B cell (primary cell): ENCODE measurements at regions not wholly inside any gene's neighbourhood (a gene's known extent, or its start where the extent isn't known, plus 50 kb on each side); places are given as distances from the start of the nearest gene placed in this dataset.

ENCODE experiments used
- ATAC-seq: fragments of 200-7000 bp; cut with Tn5 transposase; one replicate; pipeline ENCODE4 v1.10.0; 2021; ENCODE audit warnings: low read depth, mild to moderate bottlenecking, moderate number of reproducible peaks, moderate library complexity
- CTCF ChIA-PET: fragments of 350-600 bp; sonication (Branson Sonifier 250); formaldehyde crosslinking; loops from one replicate; lab custom pipeline; 2021; ENCODE audit warnings: antibody characterized with exemption, inconsistent platforms; lab: Charles Lee
- POLR2A ChIA-PET: fragments of 350-600 bp; sonication (Branson Sonifier 250); formaldehyde crosslinking; loops from one replicate; lab custom pipeline; 2021; ENCODE audit warnings: antibody characterized with exemption; lab: Charles Lee
- DNase-seq: peaks from one replicate; pipeline ENCODE4 v3.0.0; 2013
- H2AFZ ChIP-seq: 2 replicates; pipeline ENCODE4 v1.6.1; 2012; ENCODE audit warnings: mild to moderate bottlenecking, low read depth, low read length; ENCODE audit not compliant: insufficient read depth, poor library complexity, severe bottlenecking
- H3K27ac ChIP-seq, 2 donors: 1 replicate in 1 of 2; 2 replicates in 1 of 2; pipeline ENCODE4 v1.5.1; 2012 to 2013; ENCODE audit warnings: low read length in 2 of 2, mild to moderate bottlenecking in 2 of 2, moderate library complexity in 1 of 2
- H3K27me3 ChIP-seq, 4 experiments: fragments of 200-600 bp in 1 of 4; sonication (generic) in 1 of 4; replicated peaks in 1 of 4; 1 replicate in 2 of 4; 2 replicates in 2 of 4; pipeline versions ENCODE4 v1.6.1 to v1.7.0; 2013 to 2016; ENCODE audit warnings: low read length in 3 of 4, mild to moderate bottlenecking in 2 of 4, mixed read lengths in 1 of 4, moderate library complexity in 1 of 4; ENCODE audit not compliant: insufficient read depth in 4 of 4, control insufficient read depth in 3 of 4; ENCODE audit errors: control extremely low read depth in 1 of 4
- H3K36me3 ChIP-seq, 2 experiments: replicated peaks in 1 of 2; 1 replicate in 1 of 2; 2 replicates in 1 of 2; pipeline versions ENCODE4 v1.6.1 to v1.7.1; 2013; ENCODE audit warnings: low read length in 1 of 2; ENCODE audit not compliant: insufficient read depth in 2 of 2, control insufficient read depth in 1 of 2; ENCODE audit errors: control extremely low read depth in 1 of 2, extremely low read depth in 1 of 2
- H3K4me1 ChIP-seq, 2 donors: fragments of 200-600 bp in 1 of 2; sonication (generic) in 1 of 2; 1 replicate in 1 of 2; 2 replicates in 1 of 2; pipeline versions ENCODE4 v1.5.1 to v1.6.1; 2013 to 2017; ENCODE audit warnings: low read length in 2 of 2; ENCODE audit not compliant: control insufficient read depth in 2 of 2, insufficient read depth in 2 of 2
- H3K4me2 ChIP-seq: replicated peaks from 2 replicates; pipeline ENCODE3; 2012; ENCODE audit warnings: mild to moderate bottlenecking, low read depth, low read length; ENCODE audit not compliant: poor library complexity, severe bottlenecking
- H3K4me3 ChIP-seq, 5 experiments: fragments of 200-600 bp in 1 of 5; sonication (generic) in 1 of 5; 1 replicate in 3 of 5; 2 replicates in 2 of 5; pipeline versions ENCODE4 v1.5.1 to v1.7.0; 2011 to 2016; ENCODE audit warnings: low read length in 4 of 5, mild to moderate bottlenecking in 4 of 5, low read depth in 2 of 5, control low read depth in 1 of 5, moderate library complexity in 1 of 5; ENCODE audit not compliant: insufficient read depth in 1 of 5; ENCODE audit errors: control extremely low read depth in 1 of 5, extremely low read depth in 1 of 5
- H3K79me2 ChIP-seq: fragments of 200-600 bp; sonication (generic); one replicate; pipeline ENCODE4 v1.6.0; 2016; ENCODE audit warnings: low read length; ENCODE audit not compliant: control insufficient read depth, insufficient read depth
- H3K9ac ChIP-seq: fragments of 200-600 bp; sonication (generic); 2 replicates; pipeline ENCODE4 v1.6.1; 2017; ENCODE audit warnings: mild to moderate bottlenecking, low read length, moderate library complexity
- H3K9me3 ChIP-seq, 3 donors: one replicate each; pipeline versions ENCODE4 v1.6.1 to v1.7.1; 2013; ENCODE audit warnings: low read length in 2 of 3; ENCODE audit not compliant: control insufficient read depth in 2 of 3, insufficient read depth in 1 of 3; ENCODE audit errors: control extremely low read depth in 1 of 3
- H4K20me1 ChIP-seq: 2 replicates; pipeline ENCODE4 v1.6.0; 2012; ENCODE audit warnings: mild to moderate bottlenecking, low read length; ENCODE audit not compliant: insufficient read depth, control insufficient read depth, poor library complexity, severe bottlenecking
- H3K27ac Mint-ChIP-seq: one replicate; pipeline ENCODE4 v1.8.0; 2021; ENCODE audit warnings: mixed read lengths
- H3K27me3 Mint-ChIP-seq: one replicate; pipeline ENCODE4 v1.8.0; 2021; ENCODE audit warnings: mixed read lengths
- H3K4me1 Mint-ChIP-seq: one replicate; pipeline ENCODE4 v1.8.0; 2021; ENCODE audit warnings: mixed read lengths
- H3K4me3 Mint-ChIP-seq: one replicate; pipeline ENCODE4 v1.8.0; 2021; ENCODE audit warnings: mixed read lengths
- H3K9me3 Mint-ChIP-seq: one replicate; pipeline ENCODE4 v1.8.0; 2022; ENCODE audit warnings: mixed read lengths; ENCODE audit not compliant: insufficient read depth
- EZH2 ChIP-seq: IDR thresholded peaks from 2 replicates; pipeline ENCODE4 v1.6.1; 2012; ENCODE audit warnings: borderline replicate concordance, low read depth, mild to moderate bottlenecking, moderate library complexity, low read length; ENCODE audit not compliant: insufficient read depth, poor library complexity, severe bottlenecking
- WGBS: methylation state at CpG from one replicate; pipeline ENCODE4 v1.1.5; 2013; ENCODE audit warnings: missing lambda C conversion rate; ENCODE audit not compliant: insufficient coverage; 5-methylcytosine and 5-hydroxymethylcytosine counted together
- intact Hi-C: fragments of 100-400 bp; cut with micrococcal nuclease; formaldehyde crosslinking; loops from one replicate; pipeline ENCODE4 v1.10.0; 2022
- TF ChIP-seq, protein P1 (sequence below): fragments of 200-600 bp; IDR thresholded peaks from one replicate; pipeline ENCODE4 v1.8.0; 2022; ENCODE audit warnings: antibody characterized with exemption, mild to moderate bottlenecking

DNA sequence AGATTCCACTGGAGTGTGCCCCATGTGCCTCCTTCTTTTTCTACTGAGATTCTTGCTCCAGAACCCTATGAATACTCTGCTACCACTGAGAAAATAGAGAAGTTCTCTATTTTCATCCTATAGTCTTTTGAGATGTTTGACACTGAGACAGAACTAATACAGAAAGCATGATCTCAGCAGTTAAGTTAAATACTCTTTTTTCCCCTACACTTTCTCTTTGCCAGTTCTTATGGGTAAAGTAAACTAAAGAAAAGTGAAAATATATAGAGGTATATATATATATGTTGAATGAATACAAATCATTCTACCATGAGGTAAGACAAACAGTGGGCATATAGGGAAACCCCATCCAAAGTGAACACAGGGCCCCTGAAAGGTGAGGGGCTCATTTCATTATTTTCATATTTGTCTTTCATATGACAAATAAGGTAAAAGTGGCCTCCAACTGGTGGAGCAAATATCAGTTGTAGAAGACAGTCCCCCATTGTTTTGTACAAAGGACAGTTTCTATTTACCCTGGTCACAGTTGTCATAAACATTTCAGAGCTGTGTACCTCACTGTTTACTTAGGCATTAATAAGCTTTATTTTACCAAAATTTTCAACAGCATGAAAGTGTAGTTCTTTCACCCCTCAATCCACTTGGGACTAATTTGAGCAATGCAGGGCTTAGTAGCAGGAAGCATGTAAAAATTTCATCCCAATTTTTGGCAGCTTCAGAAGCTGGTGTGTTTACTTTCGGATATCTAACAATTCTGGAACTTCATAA is 188.3 kb upstream of the MARCKS start:
- no peaks in the 10 kb centered on the region for H3K79me2 ChIP-seq
- no peak overlapping the region for H3K27ac ChIP-seq
- Mint-ChIP-seq H3K27me3 (no peaks in the 10 kb centered on the region), H3K4me3 (no peak overlapping the region), H3K27ac (no peak overlapping the region), H3K4me1 (peaks cover 10% of the 10 kb centered on the region), H3K9me3 (no peaks in the 10 kb centered on the region)
- H3K9ac ChIP-seq = no peak overlapping the region
- POLR2A ChIA-PET = no interaction called here
- no peak overlapping the region for H3K4me2 ChIP-seq
- TF ChIP-seq, protein P1, sequence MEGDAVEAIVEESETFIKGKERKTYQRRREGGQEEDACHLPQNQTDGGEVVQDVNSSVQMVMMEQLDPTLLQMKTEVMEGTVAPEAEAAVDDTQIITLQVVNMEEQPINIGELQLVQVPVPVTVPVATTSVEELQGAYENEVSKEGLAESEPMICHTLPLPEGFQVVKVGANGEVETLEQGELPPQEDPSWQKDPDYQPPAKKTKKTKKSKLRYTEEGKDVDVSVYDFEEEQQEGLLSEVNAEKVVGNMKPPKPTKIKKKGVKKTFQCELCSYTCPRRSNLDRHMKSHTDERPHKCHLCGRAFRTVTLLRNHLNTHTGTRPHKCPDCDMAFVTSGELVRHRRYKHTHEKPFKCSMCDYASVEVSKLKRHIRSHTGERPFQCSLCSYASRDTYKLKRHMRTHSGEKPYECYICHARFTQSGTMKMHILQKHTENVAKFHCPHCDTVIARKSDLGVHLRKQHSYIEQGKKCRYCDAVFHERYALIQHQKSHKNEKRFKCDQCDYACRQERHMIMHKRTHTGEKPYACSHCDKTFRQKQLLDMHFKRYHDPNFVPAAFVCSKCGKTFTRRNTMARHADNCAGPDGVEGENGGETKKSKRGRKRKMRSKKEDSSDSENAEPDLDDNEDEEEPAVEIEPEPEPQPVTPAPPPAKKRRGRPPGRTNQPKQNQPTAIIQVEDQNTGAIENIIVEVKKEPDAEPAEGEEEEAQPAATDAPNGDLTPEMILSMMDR = no peak
- TF ChIP-seq EZH2 = no peak
- no peaks in the 10 kb centered on the region for H3K27me3 ChIP-seq
- H2AFZ ChIP-seq = no peak overlapping the region
- no peaks in the 10 kb centered on the region for H3K36me3 ChIP-seq
- 100% methylated on average over 1 of the region's 1 CpG for WGBS
- no peak overlapping the region for H3K4me3 ChIP-seq
- no peaks in the 10 kb centered on the region for H3K9me3 ChIP-seq
- intact Hi-C loops = no loop called here
- CTCF ChIA-PET = interaction anchor here (0.6 to 1.7 kb wide), 4 partner anchors 22 to 190 kb away, joined by 3 to 5 read pairs (median 4); no protein-coding TSS in a partner anchor
- no peak for ATAC-seq
- peaks cover 0 to 4% of the 10 kb centered on the region in 2 donors for H3K4me1 ChIP-seq
- DNase-seq = no peak
- no peaks in the 10 kb centered on the region for H4K20me1 ChIP-seq

DNA sequence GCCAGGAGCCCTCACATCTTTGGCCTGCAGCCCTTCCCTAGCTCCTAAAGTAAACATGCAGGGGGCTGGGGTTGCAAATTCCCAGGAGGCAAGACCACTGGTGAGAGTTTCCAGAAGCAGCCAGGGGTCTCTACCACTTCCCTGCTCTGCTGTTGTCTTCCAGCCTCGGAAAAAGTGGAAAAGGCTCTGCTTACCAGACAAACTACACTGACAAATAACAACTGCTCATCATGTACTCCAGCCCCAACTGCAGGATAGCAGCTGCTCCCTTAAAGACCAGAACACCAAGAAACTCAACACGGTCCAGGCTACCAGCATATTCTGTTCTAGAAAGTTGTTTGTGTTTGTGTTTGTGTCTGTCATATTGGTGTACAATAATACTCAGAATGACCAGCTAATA is 187.5 kb upstream of the MARCKS start:
- H3K4me3 ChIP-seq = no peak overlapping the region
- no peaks in the 10 kb centered on the region for H3K27me3 Mint-ChIP-seq
- H3K9ac ChIP-seq = no peak overlapping the region
- no peaks in the 10 kb centered on the region for H3K79me2 ChIP-seq
- ATAC-seq (no peak), DNase-seq (no peak)
- H3K4me2 ChIP-seq = no peak overlapping the region
- H3K27ac Mint-ChIP-seq = no peak overlapping the region
- H3K4me1 ChIP-seq = peaks cover 0 to 4% of the 10 kb centered on the region in 2 donors
- no peak overlapping the region for H3K4me3 Mint-ChIP-seq
- H3K27ac ChIP-seq = no peak overlapping the region
- H2AFZ ChIP-seq = no peak overlapping the region
- 100% methylated on average over 1 of the region's 2 CpGs for WGBS
- H3K36me3 ChIP-seq = no peaks in the 10 kb centered on the region
- intact Hi-C loops = no loop called here
- peaks cover 10% of the 10 kb centered on the region for H3K4me1 Mint-ChIP-seq
- no peaks in the 10 kb centered on the region for H3K9me3 ChIP-seq
- TF ChIP-seq, protein P1 = no peak
- no peak for TF ChIP-seq EZH2
- POLR2A ChIA-PET = no interaction called here
- no peaks in the 10 kb centered on the region for H3K27me3 ChIP-seq
- no peaks in the 10 kb centered on the region for H4K20me1 ChIP-seq
- CTCF ChIA-PET = interaction anchor here (0.6 to 1.7 kb wide), 4 partner anchors 54 to 809 kb away, joined by 3 to 5 read pairs (median 3); no protein-coding TSS in a partner anchor
- no peaks in the 10 kb centered on the region for H3K9me3 Mint-ChIP-seq
